A549 (cell line): ENCODE measurements at regions not wholly inside any gene's neighbourhood (a gene's known extent, or its start where the extent isn't known, plus 50 kb on each side); places are given as distances from the start of the nearest gene placed in this dataset.

ENCODE experiments used
- ATAC-seq, 2 experiments: fragments of 200-7000 bp in 1 of 2; fragments of >200 bp in 1 of 2; cut with Nextera tagmentation in 1 of 2; cut with Tn5 transposase in 1 of 2; 3 replicates each; pipeline versions ENCODE4 v1.8.0 to v1.9.1; 2018 to 2020; ENCODE audit warnings: mild to moderate bottlenecking in 1 of 2, moderate library complexity in 1 of 2
- CTCF ChIA-PET: fragments of 300-600 bp; sonication (Branson Sonifier 250); formaldehyde crosslinking; extraction: SDS; loops from one replicate; lab custom pipeline; 2021; ENCODE audit warnings: antibody characterized with exemption, inconsistent platforms; lab: Yijun Ruan, JAX
- POLR2A ChIA-PET: fragments of 350-600 bp; formaldehyde crosslinking; extraction: SDS; loops from one replicate; lab custom pipeline; 2021; ENCODE audit warnings: antibody characterized with exemption, inconsistent platforms; lab: Yijun Ruan, JAX
- DNase-seq, 2 experiments: peaks; one replicate each; pipeline versions ENCODE4 v3.0.0 to v3.0.0-alpha.2; 2011 to 2016; ENCODE audit warnings: low read depth in 1 of 2, low spot score in 1 of 2
- FAIRE-seq: peaks from 2 replicates; lab custom pipeline; 2011; peaks lifted over from hg19 to GRCh38; lab: Jason Lieb, UNC
- H3K27ac ChIP-seq, 2 experiments: fragments of >200 bp; sonication (Bioruptor Twin); formaldehyde crosslinking; 3 replicates each; pipeline ENCODE4 v1.5.1; 2016 to 2017
- H3K4me1 ChIP-seq: fragments of >200 bp; sonication (Bioruptor Twin); formaldehyde crosslinking; 3 replicates; pipeline ENCODE4 v1.6.1; 2016
- H3K4me2 ChIP-seq: fragments of >200 bp; sonication (Bioruptor Twin); formaldehyde crosslinking; 3 replicates; pipeline ENCODE4 v1.6.1; 2016
- H3K4me3 ChIP-seq: fragments of >200 bp; sonication (Bioruptor Twin); formaldehyde crosslinking; 3 replicates; pipeline ENCODE4 v1.5.1; 2016
- H3K9me3 ChIP-seq: fragments of >200 bp; sonication (Bioruptor Twin); formaldehyde crosslinking; 3 replicates; pipeline ENCODE4 v1.6.1; 2016
- ATOH8 ChIP-seq: fragments of 250-450 bp; sonication (Bioruptor Pico); IDR thresholded peaks from 2 replicates; pipeline ENCODE4 v1.5.0; 2020; ENCODE audit warnings: low read depth, mild to moderate bottlenecking, moderate library complexity
- BCL3 ChIP-seq: fragments of >200 bp; sonication (Bioruptor Twin); formaldehyde crosslinking; IDR thresholded peaks from 3 replicates; pipeline ENCODE4 v1.6.1; 2016
- CHD2 ChIP-seq: fragments of 150-350 bp; IDR thresholded peaks from 2 replicates; pipeline ENCODE4 v1.6.1; 2014; ENCODE audit warnings: low read length; ENCODE audit not compliant: partially characterized antibody
- EHMT2 ChIP-seq: fragments of 200-600 bp; sonication (generic); IDR thresholded peaks from 2 replicates; pipeline ENCODE4 v1.6.1; 2016; ENCODE audit warnings: antibody characterized with exemption, low read depth, mild to moderate bottlenecking, moderate library complexity
- FOSL2 ChIP-seq, 2 experiments: fragments of 450-650 bp in 1 of 2; fragments of >200 bp in 1 of 2; sonication (Bioruptor Twin) in 1 of 2; formaldehyde crosslinking; IDR thresholded peaks; 2 replicates each; pipeline versions ENCODE4 v1.5.0 to v1.6.1; 2016 to 2020; ENCODE audit warnings: mild to moderate bottlenecking in 1 of 2, moderate library complexity in 1 of 2
- GATA3 ChIP-seq: IDR thresholded peaks from 2 replicates; pipeline ENCODE4 v1.6.1; 2012; ENCODE audit warnings: borderline replicate concordance
- HDAC2 ChIP-seq: fragments of 200-600 bp; sonication (generic); IDR thresholded peaks from 2 replicates; pipeline ENCODE4 v1.6.1; 2016
- HOXB13 ChIP-seq: fragments of 250-450 bp; sonication (Bioruptor Pico); IDR thresholded peaks from 2 replicates; pipeline ENCODE4 v1.5.0; 2020; ENCODE audit warnings: low read depth, mild to moderate bottlenecking, moderate library complexity
- JUN ChIP-seq, 2 experiments: fragments of >200 bp; sonication (Bioruptor Twin); formaldehyde crosslinking; IDR thresholded peaks; 2 replicates in 1 of 2; 3 replicates in 1 of 2; pipeline ENCODE4 v1.6.1; 2016 to 2017
- JUNB ChIP-seq: fragments of >200 bp; sonication (Bioruptor Twin); formaldehyde crosslinking; IDR thresholded peaks from 2 replicates; pipeline ENCODE4 v1.6.1; 2016
- KDM5A ChIP-seq: fragments of 200-600 bp; sonication (generic); IDR thresholded peaks from 2 replicates; pipeline ENCODE4 v1.6.1; 2016; ENCODE audit warnings: antibody characterized with exemption, mild to moderate bottlenecking
- MAFK ChIP-seq: fragments of 450-650 bp; IDR thresholded peaks from 2 replicates; pipeline ENCODE4 v1.6.1; 2014; ENCODE audit not compliant: partially characterized antibody
- MYC ChIP-seq: IDR thresholded peaks from 2 replicates; pipeline ENCODE4 v1.6.1; 2012; ENCODE audit warnings: mild to moderate bottlenecking, inconsistent platforms, low read length, improper control_type of control experiment, borderline replicate concordance
- NPAS2 ChIP-seq: fragments of 250-450 bp; sonication (Bioruptor Pico); IDR thresholded peaks from 2 replicates; pipeline ENCODE4 v1.8.0; 2022; ENCODE audit warnings: mild to moderate bottlenecking, moderate library complexity, borderline replicate concordance
- NR3C1 ChIP-seq: fragments of >200 bp; sonication (Bioruptor Twin); formaldehyde crosslinking; IDR thresholded peaks from 3 replicates; pipeline ENCODE4 v1.6.1; 2017
- PHF8 ChIP-seq: fragments of 200-600 bp; sonication (generic); IDR thresholded peaks from 2 replicates; pipeline ENCODE4 v1.6.1; 2016; ENCODE audit warnings: low read depth, mild to moderate bottlenecking, antibody characterized with exemption, moderate library complexity, borderline replicate concordance
- POLR2A ChIP-seq: IDR thresholded peaks from 2 replicates; pipeline ENCODE4 v1.6.1; 2012; ENCODE audit warnings: mild to moderate bottlenecking, low read length
- RAD21 ChIP-seq, 2 experiments: fragments of >200 bp in 1 of 2; sonication (Bioruptor Twin) in 1 of 2; formaldehyde crosslinking in 1 of 2; IDR thresholded peaks in 1 of 2; conservative IDR thresholded peaks in 1 of 2; 2 replicates in 1 of 2; 3 replicates in 1 of 2; pipeline ENCODE4 v1.6.1; 2012 to 2018; ENCODE audit warnings: inconsistent platforms in 1 of 2
- RCOR1 ChIP-seq: fragments of 150-350 bp; IDR thresholded peaks from 2 replicates; pipeline ENCODE4 v1.6.1; 2014; ENCODE audit warnings: antibody characterized with exemption, low read length, low read depth
- RNF2 ChIP-seq: fragments of 200-600 bp; sonication (generic); IDR thresholded peaks from 2 replicates; pipeline ENCODE4 v1.6.1; 2016; ENCODE audit warnings: low read depth, mild to moderate bottlenecking, antibody characterized with exemption, moderate library complexity, borderline replicate concordance
- SMC3 ChIP-seq: fragments of >200 bp; sonication (Bioruptor Twin); formaldehyde crosslinking; IDR thresholded peaks from 3 replicates; pipeline ENCODE4 v1.6.1; 2018; ENCODE audit warnings: inconsistent platforms
- TP53 ChIP-seq: fragments of 250-450 bp; sonication (Bioruptor Pico); IDR thresholded peaks from 2 replicates; pipeline ENCODE4 v1.5.0; 2021; ENCODE audit warnings: mild to moderate bottlenecking, moderate library complexity
- ZFP36 ChIP-seq: fragments of 450-650 bp; IDR thresholded peaks from 2 replicates; pipeline ENCODE4 v1.6.1; 2014; ENCODE audit warnings: borderline replicate concordance; ENCODE audit not compliant: partially characterized antibody
- WGBS: methylation state at CpG from one replicate; pipeline ENCODE4 v1.1.6; 2017; ENCODE audit errors: missing lambda C conversion rate; 5-methylcytosine and 5-hydroxymethylcytosine counted together
- TF ChIP-seq, protein P1 (sequence below): IDR thresholded peaks from 2 replicates; pipeline ENCODE4 v1.6.1; 2012

- FAIRE-seq (peak; percentile 73), ATAC-seq (no peak), DNase-seq (no peak)
- ChIA-PET CTCF (no interaction called here), POLR2A (no interaction called here)
- no peak overlapping the region for H3K27ac ChIP-seq
- WGBS: 45% methylated on average over 8 of the region's 8 CpGs
- H3K4me2 ChIP-seq: no peak overlapping the region
- peak; percentile 56 for TF ChIP-seq MAFK
- TF ChIP-seq POLR2A: no peak
- TF ChIP-seq NR3C1: no peak
- H3K9me3 ChIP-seq: no peaks in the 10 kb centered on the region
- no peaks in the 10 kb centered on the region for H3K4me1 ChIP-seq
- no peak overlapping the region for H3K4me3 ChIP-seq
Observed at GRCh38 chr15:59948924-59949613, 55.0 kb upstream of the FOXB1 start.

DNA sequence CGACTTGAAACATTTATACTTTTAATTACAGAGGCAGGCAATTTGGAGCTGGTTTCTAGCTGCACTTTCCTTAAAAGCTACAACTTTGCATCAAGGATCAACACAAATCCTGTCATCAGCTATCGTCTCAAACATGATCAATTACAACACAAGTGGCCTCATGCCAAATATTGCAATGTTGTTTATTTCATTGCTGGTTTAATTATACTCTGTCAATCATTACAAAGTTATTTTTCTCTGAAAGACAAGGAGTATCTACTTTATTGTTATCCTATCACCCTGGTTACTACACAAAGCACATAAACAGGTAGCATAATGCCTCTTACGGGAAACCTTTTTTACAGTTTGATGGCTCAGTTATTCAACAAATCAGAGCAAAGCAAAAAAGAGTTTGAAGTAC, 58.0 kb upstream of the FOXB1 start:
- H3K9me3 ChIP-seq: no peaks in the 10 kb centered on the region
- no peak overlapping the region for H3K4me2 ChIP-seq
- H3K27ac ChIP-seq: no peak overlapping the region
- TF ChIP-seq RCOR1 (no peak), ATOH8 (no peak)
- ChIA-PET POLR2A (no interaction called here), CTCF (interaction anchor here (0.8 to 1.4 kb wide), 2 partner anchors 27 to 28 kb away, joined by 3 to 6 read pairs; no protein-coding TSS in a partner anchor)
- H3K4me3 ChIP-seq: no peak overlapping the region
- no peaks in the 10 kb centered on the region for H3K4me1 ChIP-seq
- no peak for ATAC-seq
- 8% methylated on average over 3 of the region's 3 CpGs for WGBS
- FAIRE-seq: peak; percentile 90
- no peak for DNase-seq

GRCh38 chr15:59945036-59945435, 59.1 kb upstream of the FOXB1 start:
- H3K27ac ChIP-seq: no peak overlapping the region
- WGBS: 38% methylated on average over 10 of the region's 10 CpGs
- no peak overlapping the region for H3K4me3 ChIP-seq
- no peak overlapping the region for H3K4me2 ChIP-seq
- FAIRE-seq (no peak), DNase-seq (no peak), ATAC-seq (no peak)
- CTCF ChIA-PET: interaction anchor here (1.4 kb wide), 2 partner anchors 27 to 183 kb away, joined by 3 to 6 read pairs; no protein-coding TSS in a partner anchor
- TF ChIP-seq HDAC2 (no peak), KDM5A (no peak), ZFP36 (no peak), EHMT2 (no peak), TP53 (no peak), ATOH8 (no peak), JUNB (no peak), BCL3 (no peak), RAD21 (conservative IDR thresholded peaks at IDR 0.05 in 1 of 2, IDR thresholded peaks at IDR 0.05 in 1 of 2) (no peak)
- TF ChIP-seq, protein P1, sequence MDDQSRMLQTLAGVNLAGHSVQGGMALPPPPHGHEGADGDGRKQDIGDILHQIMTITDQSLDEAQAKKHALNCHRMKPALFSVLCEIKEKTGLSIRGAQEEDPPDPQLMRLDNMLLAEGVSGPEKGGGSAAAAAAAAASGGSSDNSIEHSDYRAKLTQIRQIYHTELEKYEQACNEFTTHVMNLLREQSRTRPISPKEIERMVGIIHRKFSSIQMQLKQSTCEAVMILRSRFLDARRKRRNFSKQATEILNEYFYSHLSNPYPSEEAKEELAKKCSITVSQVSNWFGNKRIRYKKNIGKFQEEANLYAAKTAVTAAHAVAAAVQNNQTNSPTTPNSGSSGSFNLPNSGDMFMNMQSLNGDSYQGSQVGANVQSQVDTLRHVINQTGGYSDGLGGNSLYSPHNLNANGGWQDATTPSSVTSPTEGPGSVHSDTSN: no peak
- POLR2A ChIA-PET: no interaction called here
- no peaks in the 10 kb centered on the region for H3K9me3 ChIP-seq
- H3K4me1 ChIP-seq: no peaks in the 10 kb centered on the region

- no peaks in the 10 kb centered on the region for H3K4me1 ChIP-seq
- H3K4me3 ChIP-seq: no peak overlapping the region
- H3K9me3 ChIP-seq: no peaks in the 10 kb centered on the region
- DNase-seq (no peak), FAIRE-seq (no peak), ATAC-seq (no peak)
- ChIA-PET CTCF (interaction anchor here (0.6 to 1.5 kb wide), 3 partner anchors 10 to 99 kb away, joined by 3 read pairs; no protein-coding TSS in a partner anchor), POLR2A (no interaction called here)
- TF ChIP-seq JUNB: no peak
- no peak for TF ChIP-seq RNF2
- TF ChIP-seq KDM5A: no peak
- no peak for TF ChIP-seq MYC
- TF ChIP-seq SMC3: no peak
- TF ChIP-seq, protein P1: no peak
- TF ChIP-seq FOSL2 (IDR thresholded peaks at IDR 0.05): no peak
- no peak for TF ChIP-seq FOSL2 (CRISPR knock-in tag; IDR thresholded peaks at IDR 0.05)
- no peak for TF ChIP-seq PHF8
- TF ChIP-seq ZFP36: no peak
- TF ChIP-seq JUN (IDR thresholded peaks at IDR 0.05): no peak
- TF ChIP-seq HOXB13: no peak
- no peak for TF ChIP-seq GATA3
- TF ChIP-seq NPAS2: no peak
- TF ChIP-seq BCL3: no peak
- no peak for TF ChIP-seq RCOR1
- no peak for TF ChIP-seq CHD2
- no peak overlapping the region for H3K27ac ChIP-seq
- 32% methylated on average over 6 of the region's 6 CpGs for WGBS
- H3K4me2 ChIP-seq: no peak overlapping the region
Observed at GRCh38 chr15:59941612-59942011, 62.5 kb upstream of the FOXB1 start.
